Suprapubic skin (tissue), 4 donors: ENCODE measurements at regions not wholly inside any gene's neighbourhood (a gene's known extent, or its start where the extent isn't known, plus 50 kb on each side); places are given as distances from the start of the nearest gene placed in this dataset.

Source experiments
- DNase-seq, 2 donors: peaks; one replicate each; pipeline ENCODE4 v3.0.0-alpha.2; 2019; ENCODE audit warnings: low spot score in 2 of 2
- H3K27ac ChIP-seq: fragments of 200-600 bp; sonication (generic); one replicate; pipeline ENCODE4 v1.5.1; 2019
- H3K27me3 ChIP-seq: fragments of 200-600 bp; sonication (generic); one replicate; pipeline ENCODE4 v1.5.1; 2019
- H3K36me3 ChIP-seq: fragments of 200-600 bp; sonication (generic); one replicate; pipeline ENCODE4 v1.5.1; 2019
- H3K4me1 ChIP-seq: fragments of 200-600 bp; sonication (generic); one replicate; pipeline ENCODE4 v1.5.1; 2019
- H3K4me3 ChIP-seq: fragments of 200-600 bp; sonication (generic); one replicate; pipeline ENCODE4 v1.5.1; 2019; ENCODE audit warnings: mild to moderate bottlenecking
- H3K9me3 ChIP-seq: fragments of 200-600 bp; sonication (generic); one replicate; pipeline ENCODE4 v1.5.1; 2019
- CTCF ChIP-seq, 2 donors: fragments of 200-600 bp in 1 of 2; fragments of 450-650 bp in 1 of 2; sonication (generic) in 1 of 2; IDR thresholded peaks; one replicate each; pipeline ENCODE4 v1.5.1; 2016 to 2019; ENCODE audit warnings: antibody characterized with exemption in 2 of 2, mild to moderate bottlenecking in 1 of 2, moderate library complexity in 1 of 2
- EP300 ChIP-seq: sonication (generic); formaldehyde crosslinking; IDR thresholded peaks from one replicate; pipeline ENCODE4 v1.6.1; 2017; ENCODE audit warnings: antibody characterized with exemption
- POLR2A ChIP-seq, 2 donors: fragments of 450-650 bp; IDR thresholded peaks; one replicate each; pipeline ENCODE4 v1.6.1; 2017; ENCODE audit warnings: antibody characterized with exemption in 2 of 2, mild to moderate bottlenecking in 2 of 2, moderate library complexity in 2 of 2
- POLR2AphosphoS5 ChIP-seq, 3 donors: sonication (generic); formaldehyde crosslinking; IDR thresholded peaks; one replicate each; pipeline ENCODE4 v1.6.1; 2017; ENCODE audit warnings: antibody characterized with exemption in 3 of 3
- WGBS: methylation state at CpG from one replicate; pipeline ENCODE4 v1.1.5; 2018; 5-methylcytosine and 5-hydroxymethylcytosine counted together

GRCh38 chr14:39568809-39569538 is 136.7 kb upstream of the FBXO33 start:
- Histone ChIP-seq H3K4me3 (no peak overlapping the region), H3K36me3 (no peaks in the 10 kb centered on the region), H3K9me3 (peaks cover 3% of the 10 kb centered on the region), H3K4me1 (no peaks in the 10 kb centered on the region), H3K27me3 (no peaks in the 10 kb centered on the region), H3K27ac (no peak overlapping the region)
- TF ChIP-seq POLR2A (IDR thresholded peaks at IDR 0.05) (no peak), POLR2AphosphoS5 (IDR thresholded peaks at IDR 0.05) (no peak), EP300 (no peak), CTCF (IDR thresholded peaks at IDR 0.05) (no peak)
- WGBS: 38% methylated on average over 4 of the region's 4 CpGs
- DNase-seq: no peak

- H3K27ac ChIP-seq: no peak overlapping the region
- H3K4me1 ChIP-seq: no peaks in the 10 kb centered on the region
- no peak for DNase-seq
- WGBS: 80% methylated on average over 2 of the region's 2 CpGs
- H3K4me3 ChIP-seq: no peak overlapping the region
- H3K27me3 ChIP-seq: no peaks in the 10 kb centered on the region
- H3K36me3 ChIP-seq: no peaks in the 10 kb centered on the region
- no peak for TF ChIP-seq CTCF (IDR thresholded peaks at IDR 0.05)
- TF ChIP-seq EP300: no peak
- peaks cover 3% of the 10 kb centered on the region for H3K9me3 ChIP-seq
Observed at GRCh38 chr14:39566795-39567194, 134.6 kb upstream of the FBXO33 start.

GRCh38 chr14:39563361-39563760 is 131.1 kb upstream of the FBXO33 start:
- Histone ChIP-seq H3K4me3 (no peak overlapping the region), H3K36me3 (no peaks in the 10 kb centered on the region), H3K9me3 (peaks cover 16% of the 10 kb centered on the region), H3K27me3 (no peaks in the 10 kb centered on the region), H3K27ac (no peak overlapping the region), H3K4me1 (no peaks in the 10 kb centered on the region)
- no peak for DNase-seq
- 42% methylated on average over 1 of the region's 1 CpG for WGBS
- TF ChIP-seq POLR2AphosphoS5 (IDR thresholded peaks at IDR 0.05) (no peak), POLR2A (IDR thresholded peaks at IDR 0.05) (no peak), EP300 (no peak), CTCF (IDR thresholded peaks at IDR 0.05) (no peak)

- no peak for DNase-seq
- 90% methylated on average over 2 of the region's 2 CpGs for WGBS
- no peak overlapping the region for H3K27ac ChIP-seq
- H3K4me1 ChIP-seq: no peaks in the 10 kb centered on the region
- no peaks in the 10 kb centered on the region for H3K27me3 ChIP-seq
- no peak overlapping the region for H3K4me3 ChIP-seq
- TF ChIP-seq CTCF (IDR thresholded peaks at IDR 0.05): no peak
- TF ChIP-seq EP300: no peak
- no peak for TF ChIP-seq POLR2A (IDR thresholded peaks at IDR 0.05)
- TF ChIP-seq POLR2AphosphoS5 (IDR thresholded peaks at IDR 0.05): no peak
- H3K9me3 ChIP-seq: peaks cover 22% of the 10 kb centered on the region
- H3K36me3 ChIP-seq: no peaks in the 10 kb centered on the region
Observed at GRCh38 chr14:39562175-39562574, 129.9 kb upstream of the FBXO33 start.

- 86% methylated on average over 1 of the region's 1 CpG for WGBS
- Histone ChIP-seq H3K4me3 (no peak overlapping the region), H3K9me3 (peaks cover 22% of the 10 kb centered on the region), H3K27ac (no peak overlapping the region), H3K36me3 (no peaks in the 10 kb centered on the region), H3K27me3 (no peaks in the 10 kb centered on the region), H3K4me1 (no peaks in the 10 kb centered on the region)
- no peak for TF ChIP-seq POLR2A (IDR thresholded peaks at IDR 0.05)
- TF ChIP-seq POLR2AphosphoS5 (IDR thresholded peaks at IDR 0.05): no peak
- no peak for DNase-seq
Observed at GRCh38 chr14:39558525-39558924, 126.3 kb upstream of the FBXO33 start.

- no peaks in the 10 kb centered on the region for H3K4me1 ChIP-seq
- H3K9me3 ChIP-seq: peaks cover 18% of the 10 kb centered on the region
- H3K4me3 ChIP-seq: no peak overlapping the region
- DNase-seq: no peak
- H3K36me3 ChIP-seq: no peaks in the 10 kb centered on the region
- WGBS: 70% methylated on average over 4 of the region's 4 CpGs
- TF ChIP-seq POLR2AphosphoS5 (IDR thresholded peaks at IDR 0.05) (no peak), EP300 (no peak), POLR2A (IDR thresholded peaks at IDR 0.05) (no peak), CTCF (IDR thresholded peaks at IDR 0.05) (no peak)
- H3K27me3 ChIP-seq: no peaks in the 10 kb centered on the region
- no peak overlapping the region for H3K27ac ChIP-seq
Observed at GRCh38 chr14:39555749-39556148, 123.5 kb upstream of the FBXO33 start.
